ENCODE measurements at regions not wholly inside any gene's neighbourhood (a gene's known extent, or its start where the extent isn't known, plus 50 kb on each side); places are given as distances from the start of the nearest gene placed in this dataset.

GRCh38 chr12:13630354-13630753, 351.0 kb downstream of the GRIN2B start:
- intact Hi-C loops (cut with DNase I) = no loop called here

GRCh38 chr12:13628067-13628466, 353.3 kb downstream of the GRIN2B start:
- H3K27ac ChIP-seq (ENCODE audit: low read length) = no peak overlapping the region
- intact Hi-C loops (cut with DNase I) = no loop called here
- H3K27me3 ChIP-seq (ENCODE audit: control insufficient read depth, insufficient read depth) = no peaks in the 10 kb centered on the region
- H3K4me3 ChIP-seq (ENCODE audit: low read length) = no peak overlapping the region
- DNase-seq (no peak), ATAC-seq (no peak)
- no peaks in the 10 kb centered on the region for H3K4me1 ChIP-seq (ENCODE audit: control insufficient read depth, insufficient read depth, low read length)
- no peaks in the 10 kb centered on the region for H3K9me3 ChIP-seq (ENCODE audit: control insufficient read depth, low read length)
- WGBS = 87% methylated on average over 1 of the region's 1 CpG

More at GRCh38 chr12:13630354-13630753, 351.0 kb downstream of the GRIN2B start:
- H3K27me3 ChIP-seq (ENCODE audit: control insufficient read depth, insufficient read depth) = no peaks in the 10 kb centered on the region
- ATAC-seq (no peak), DNase-seq (no peak)
- H3K9me3 ChIP-seq (ENCODE audit: control insufficient read depth, low read length) = no peaks in the 10 kb centered on the region
- H3K27ac ChIP-seq (ENCODE audit: low read length) = no peak overlapping the region
- no peak overlapping the region for H3K4me3 ChIP-seq (ENCODE audit: low read length)
- 85% methylated on average over 3 of the region's 3 CpGs for WGBS
- H3K4me1 ChIP-seq (ENCODE audit: control insufficient read depth, insufficient read depth, low read length) = no peaks in the 10 kb centered on the region

DNA sequence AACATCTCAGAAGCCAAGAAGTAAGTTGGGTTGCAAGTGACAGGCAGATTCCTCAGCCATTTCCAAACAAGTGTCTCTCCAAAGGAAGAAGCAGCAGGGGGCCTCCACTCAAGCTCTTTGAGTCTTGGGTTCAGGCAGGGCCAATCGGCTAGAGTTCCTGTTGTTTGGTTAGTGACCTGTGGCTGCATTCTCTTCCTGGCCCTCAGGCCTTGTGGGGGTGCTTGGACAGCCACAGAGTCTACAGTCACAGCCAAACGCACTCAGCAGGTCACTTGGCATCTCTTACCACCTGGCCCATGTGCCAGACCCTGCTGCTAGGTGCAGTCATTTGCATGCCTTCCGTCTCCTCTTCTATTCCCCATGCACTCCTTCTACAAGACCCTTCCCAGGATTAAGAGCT, 353.9 kb downstream of the GRIN2B start:
- Histone ChIP-seq H3K4me1 (ENCODE audit: control insufficient read depth, insufficient read depth, low read length) (no peaks in the 10 kb centered on the region), H3K27ac (ENCODE audit: low read length) (no peak overlapping the region), H3K9me3 (ENCODE audit: control insufficient read depth, low read length) (no peaks in the 10 kb centered on the region), H3K27me3 (ENCODE audit: control insufficient read depth, insufficient read depth) (no peaks in the 10 kb centered on the region), H3K4me3 (ENCODE audit: low read length) (no peak overlapping the region)
- ATAC-seq = no peak
- intact Hi-C loops (cut with DNase I) = no loop called here
- no peak for DNase-seq
- 78% methylated on average over 3 of the region's 3 CpGs for WGBS

DNA sequence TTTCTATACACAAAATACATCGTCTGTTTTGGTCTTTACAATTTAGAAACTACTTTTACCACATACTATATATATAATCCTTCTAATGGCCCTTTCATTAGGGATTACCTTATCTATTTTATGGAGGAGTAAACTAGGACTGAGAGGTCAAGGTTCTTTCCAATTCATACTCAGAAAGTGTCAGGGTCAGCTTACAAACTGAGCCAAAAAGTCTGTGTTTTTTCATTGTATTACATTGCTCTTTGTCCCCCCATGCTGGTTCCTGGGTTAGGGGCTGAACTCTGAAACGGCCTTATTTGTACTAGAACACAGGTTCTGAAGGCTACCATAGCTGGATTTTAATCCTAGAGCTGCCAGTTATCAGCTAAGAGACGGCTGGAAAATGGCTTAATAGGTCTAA, 368.1 kb downstream of the GRIN2B start:
- Histone ChIP-seq H3K27ac (ENCODE audit: low read length) (no peak overlapping the region), H3K27me3 (ENCODE audit: control insufficient read depth, insufficient read depth) (no peaks in the 10 kb centered on the region), H3K4me3 (ENCODE audit: low read length) (no peak overlapping the region), H3K4me1 (ENCODE audit: control insufficient read depth, insufficient read depth, low read length) (no peaks in the 10 kb centered on the region), H3K9me3 (ENCODE audit: control insufficient read depth, low read length) (no peaks in the 10 kb centered on the region)
- DNase-seq (no peak), ATAC-seq (no peak)
- 79% methylated on average over 3 of the region's 3 CpGs for WGBS
- intact Hi-C loops (cut with DNase I) = no loop called here

GRCh38 chr12:13609894-13610679, 371.3 kb downstream of the GRIN2B start:
- no peak for ATAC-seq
- 82% methylated on average over 4 of the region's 4 CpGs for WGBS
- Histone ChIP-seq H3K27ac (ENCODE audit: low read length) (no peak overlapping the region), H3K27me3 (ENCODE audit: control insufficient read depth, insufficient read depth) (no peaks in the 10 kb centered on the region), H3K9me3 (ENCODE audit: control insufficient read depth, low read length) (no peaks in the 10 kb centered on the region), H3K4me1 (ENCODE audit: control insufficient read depth, insufficient read depth, low read length) (no peaks in the 10 kb centered on the region), H3K4me3 (ENCODE audit: low read length) (no peak overlapping the region)
- no peak for DNase-seq
- intact Hi-C loops (cut with DNase I) = no loop called here

- no peak overlapping the region for H3K27ac ChIP-seq (ENCODE audit: low read length)
- no peak for DNase-seq
- no peak for ATAC-seq
- peaks cover 7% of the 10 kb centered on the region for H3K4me1 ChIP-seq (ENCODE audit: control insufficient read depth, insufficient read depth, low read length)
- H3K9me3 ChIP-seq (ENCODE audit: control insufficient read depth, low read length) = no peaks in the 10 kb centered on the region
- no peaks in the 10 kb centered on the region for H3K27me3 ChIP-seq (ENCODE audit: control insufficient read depth, insufficient read depth)
- intact Hi-C loops (cut with DNase I) = no loop called here
- WGBS = 53% methylated on average over 4 of the region's 4 CpGs
- H3K4me3 ChIP-seq (ENCODE audit: low read length) = no peak overlapping the region
These were observed 375.1 kb downstream of the GRIN2B start for GRCh38 chr12:13606290-13606689.

DNA sequence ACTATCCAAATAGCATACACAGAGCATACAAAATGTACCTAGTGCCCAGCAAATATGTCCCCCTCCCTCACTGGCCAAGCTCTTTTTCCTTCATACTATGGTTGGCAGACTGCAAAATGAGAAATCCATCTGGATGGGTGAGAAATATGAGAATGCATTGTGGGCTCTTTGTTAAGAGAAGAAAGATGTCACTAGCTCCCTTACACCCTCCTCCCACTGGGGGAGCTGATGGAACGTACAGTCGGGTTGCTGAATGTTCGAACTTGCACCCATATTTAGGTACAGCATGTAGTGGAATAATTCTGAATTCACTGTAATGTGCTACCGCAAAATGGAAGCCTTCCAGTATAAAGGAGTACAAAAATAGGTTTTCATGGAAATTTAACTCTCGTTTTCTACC, 377.4 kb downstream of the GRIN2B start:
- DNase-seq = no peak
- Histone ChIP-seq H3K27ac (ENCODE audit: low read length) (no peak overlapping the region), H3K27me3 (ENCODE audit: control insufficient read depth, insufficient read depth) (no peaks in the 10 kb centered on the region), H3K4me1 (ENCODE audit: control insufficient read depth, insufficient read depth, low read length) (peaks cover 7% of the 10 kb centered on the region), H3K9me3 (ENCODE audit: control insufficient read depth, low read length) (no peaks in the 10 kb centered on the region), H3K4me3 (ENCODE audit: low read length) (no peak overlapping the region)
- WGBS = 79% methylated on average over 5 of the region's 5 CpGs
- intact Hi-C loops (cut with DNase I) = no loop called here
- no peak for ATAC-seq

DNA sequence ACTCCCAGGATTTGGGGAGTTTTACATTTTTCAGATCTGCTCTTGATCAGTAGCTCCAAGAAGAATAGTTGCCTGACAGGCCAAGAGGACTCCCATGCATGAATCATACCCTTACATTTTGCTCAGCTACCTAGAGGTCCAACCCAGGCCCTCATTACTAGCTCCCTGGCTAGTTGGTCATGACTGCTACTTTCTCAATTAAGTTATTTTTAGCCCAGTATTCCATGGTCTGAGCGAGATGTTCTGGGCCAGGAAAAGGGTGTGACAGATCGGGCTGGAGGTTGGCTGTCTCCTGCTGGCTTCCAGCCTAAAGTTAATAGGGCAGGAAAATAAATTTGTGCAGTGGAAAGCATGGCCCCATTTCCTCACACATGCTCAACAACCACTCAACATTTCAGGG, 379.2 kb downstream of the GRIN2B start:
- Histone ChIP-seq H3K9me3 (ENCODE audit: control insufficient read depth, low read length) (no peaks in the 10 kb centered on the region), H3K27ac (ENCODE audit: low read length) (no peak overlapping the region), H3K4me3 (ENCODE audit: low read length) (no peak overlapping the region), H3K4me1 (ENCODE audit: control insufficient read depth, insufficient read depth, low read length) (peaks cover 7% of the 10 kb centered on the region), H3K27me3 (ENCODE audit: control insufficient read depth, insufficient read depth) (no peaks in the 10 kb centered on the region)
- no peak for DNase-seq
- ATAC-seq = peak; percentile 64 to 72
- intact Hi-C loops (cut with DNase I) = no loop called here
- 12% methylated on average over 2 of the region's 2 CpGs for WGBS

DNA sequence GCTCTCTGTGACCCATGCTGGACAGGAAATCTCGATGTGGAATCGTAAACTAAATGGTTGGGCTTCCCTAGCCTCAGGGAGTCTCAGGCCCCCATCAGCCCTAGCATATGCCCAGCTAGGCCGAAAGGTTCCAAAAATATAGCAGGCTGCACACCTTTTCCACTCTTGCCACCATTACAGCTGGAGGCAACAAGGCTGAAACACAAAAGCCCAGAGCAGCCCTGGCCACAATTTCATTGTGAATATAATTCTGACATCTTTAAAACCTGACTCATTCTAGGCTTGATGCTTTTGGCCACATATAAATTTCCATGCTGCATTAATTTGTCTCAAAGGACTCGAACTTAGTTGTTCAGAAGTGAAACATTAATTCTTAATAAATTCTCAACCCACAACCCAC, 382.2 kb downstream of the GRIN2B start:
- Histone ChIP-seq H3K4me1 (ENCODE audit: control insufficient read depth, insufficient read depth, low read length) (peaks cover 7% of the 10 kb centered on the region), H3K27ac (ENCODE audit: low read length) (no peak overlapping the region), H3K27me3 (ENCODE audit: control insufficient read depth, insufficient read depth) (no peaks in the 10 kb centered on the region), H3K4me3 (ENCODE audit: low read length) (no peak overlapping the region), H3K9me3 (ENCODE audit: control insufficient read depth, low read length) (no peaks in the 10 kb centered on the region)
- intact Hi-C loops (cut with DNase I) = no loop called here
- no peak for ATAC-seq
- WGBS = 60% methylated on average over 4 of the region's 4 CpGs
- no peak for DNase-seq

GRCh38 chr12:13597837-13598236, 383.6 kb downstream of the GRIN2B start:
- DNase-seq (no peak), ATAC-seq (no peak)
- H3K27ac ChIP-seq (ENCODE audit: low read length) = no peak overlapping the region
- H3K4me3 ChIP-seq (ENCODE audit: low read length) = no peak overlapping the region
- intact Hi-C loops (cut with DNase I) = no loop called here
- 89% methylated on average over 2 of the region's 2 CpGs for WGBS
- no peaks in the 10 kb centered on the region for H3K27me3 ChIP-seq (ENCODE audit: control insufficient read depth, insufficient read depth)
- no peaks in the 10 kb centered on the region for H3K9me3 ChIP-seq (ENCODE audit: control insufficient read depth, low read length)
- H3K4me1 ChIP-seq (ENCODE audit: control insufficient read depth, insufficient read depth, low read length) = peaks cover 6% of the 10 kb centered on the region

GRCh38 chr12:13597166-13597565, 384.2 kb downstream of the GRIN2B start:
- Histone ChIP-seq H3K4me3 (ENCODE audit: low read length) (no peak overlapping the region), H3K27ac (ENCODE audit: low read length) (no peak overlapping the region), H3K4me1 (ENCODE audit: control insufficient read depth, insufficient read depth, low read length) (peaks cover under 1% of the 10 kb centered on the region), H3K9me3 (ENCODE audit: control insufficient read depth, low read length) (no peaks in the 10 kb centered on the region), H3K27me3 (ENCODE audit: control insufficient read depth, insufficient read depth) (no peaks in the 10 kb centered on the region)
- WGBS = 79% methylated on average over 4 of the region's 4 CpGs
- no peak for DNase-seq
- intact Hi-C loops (cut with DNase I) = no loop called here
- ATAC-seq = no peak

DNA sequence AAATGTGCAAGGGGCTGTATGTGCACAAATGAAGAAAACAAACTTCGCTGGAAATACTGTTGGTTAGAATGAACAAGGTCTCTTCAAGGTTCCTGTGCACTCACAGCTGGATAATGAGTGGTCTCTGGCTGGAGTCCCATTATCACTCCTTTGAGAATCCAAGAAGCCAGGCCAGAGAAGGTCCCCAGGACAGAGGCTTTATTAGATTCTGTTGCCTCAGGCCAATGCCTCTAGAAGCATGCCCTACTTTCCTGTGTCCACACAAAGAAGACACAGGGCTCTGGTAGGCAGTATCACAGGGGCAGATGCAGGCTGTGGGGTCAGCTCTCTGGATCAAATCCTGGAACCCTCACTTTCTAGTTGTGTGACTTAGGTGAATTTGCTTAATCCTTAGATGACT, 384.7 kb downstream of the GRIN2B start:
- no peak for DNase-seq
- Histone ChIP-seq H3K9me3 (ENCODE audit: control insufficient read depth, low read length) (no peaks in the 10 kb centered on the region), H3K4me3 (ENCODE audit: low read length) (no peak overlapping the region), H3K4me1 (ENCODE audit: control insufficient read depth, insufficient read depth, low read length) (no peaks in the 10 kb centered on the region), H3K27me3 (ENCODE audit: control insufficient read depth, insufficient read depth) (no peaks in the 10 kb centered on the region), H3K27ac (ENCODE audit: low read length) (no peak overlapping the region)
- ATAC-seq = no peak
- intact Hi-C loops (cut with DNase I) = no loop called here
- 80% methylated on average over 1 of the region's 1 CpG for WGBS

Data from right cardiac atrium (tissue), 5 donors.